ENCODE measurements at regions not wholly inside any gene's neighbourhood (a gene's known extent, or its start where the extent isn't known, plus 50 kb on each side); places are given as distances from the start of the nearest gene placed in this dataset.

DNA sequence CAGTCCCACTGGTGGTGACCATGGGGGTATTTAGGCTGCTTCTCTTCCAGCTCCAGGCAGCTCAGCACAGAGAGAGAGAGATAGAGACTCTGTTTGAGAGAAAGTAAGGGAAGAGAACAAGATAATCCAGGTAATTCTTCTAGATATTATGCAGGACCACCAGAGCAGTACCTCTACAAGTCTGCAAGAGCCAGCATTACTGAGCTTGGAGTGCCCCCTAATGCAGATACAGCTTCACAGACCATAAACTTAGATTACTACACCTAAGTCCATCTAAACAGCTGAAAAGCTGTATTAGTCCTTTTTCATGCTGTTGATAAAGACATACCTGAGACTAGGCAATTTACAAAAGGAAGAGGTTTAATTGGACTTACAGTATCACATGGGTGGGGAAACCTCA, 570.3 kb downstream of the LRRIQ3 start:
- TF ChIP-seq EZH2phosphoT487 (IDR thresholded peaks at IDR 0.05; ENCODE audit: low read length): no peak
- TF ChIP-seq, protein P1, sequence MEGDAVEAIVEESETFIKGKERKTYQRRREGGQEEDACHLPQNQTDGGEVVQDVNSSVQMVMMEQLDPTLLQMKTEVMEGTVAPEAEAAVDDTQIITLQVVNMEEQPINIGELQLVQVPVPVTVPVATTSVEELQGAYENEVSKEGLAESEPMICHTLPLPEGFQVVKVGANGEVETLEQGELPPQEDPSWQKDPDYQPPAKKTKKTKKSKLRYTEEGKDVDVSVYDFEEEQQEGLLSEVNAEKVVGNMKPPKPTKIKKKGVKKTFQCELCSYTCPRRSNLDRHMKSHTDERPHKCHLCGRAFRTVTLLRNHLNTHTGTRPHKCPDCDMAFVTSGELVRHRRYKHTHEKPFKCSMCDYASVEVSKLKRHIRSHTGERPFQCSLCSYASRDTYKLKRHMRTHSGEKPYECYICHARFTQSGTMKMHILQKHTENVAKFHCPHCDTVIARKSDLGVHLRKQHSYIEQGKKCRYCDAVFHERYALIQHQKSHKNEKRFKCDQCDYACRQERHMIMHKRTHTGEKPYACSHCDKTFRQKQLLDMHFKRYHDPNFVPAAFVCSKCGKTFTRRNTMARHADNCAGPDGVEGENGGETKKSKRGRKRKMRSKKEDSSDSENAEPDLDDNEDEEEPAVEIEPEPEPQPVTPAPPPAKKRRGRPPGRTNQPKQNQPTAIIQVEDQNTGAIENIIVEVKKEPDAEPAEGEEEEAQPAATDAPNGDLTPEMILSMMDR (IDR thresholded peaks at IDR 0.05; ENCODE audit: low read length): no peak
